T-cell (primary cell): ENCODE measurements at regions not wholly inside any gene's neighbourhood (a gene's known extent, or its start where the extent isn't known, plus 50 kb on each side); places are given as distances from the start of the nearest gene placed in this dataset.

ENCODE experiments used
- ATAC-seq, 4 experiments: fragments of 200-7000 bp in 3 of 4; fragments of 150-1000 bp in 1 of 4; cut with Tn5 transposase; replicated peaks in 1 of 4; 1 replicate in 3 of 4; 2 replicates in 1 of 4; pipeline ENCODE4 v1.10.0; 2021; ENCODE audit warnings: moderate library complexity in 3 of 4, mild to moderate bottlenecking in 2 of 4, moderate number of reproducible peaks in 1 of 4
- CTCF ChIA-PET, 2 donors: fragments of 300-600 bp; sonication (Branson Sonifier 250); formaldehyde crosslinking; loops; one replicate each; lab custom pipeline; 2022; ENCODE audit warnings: antibody characterized with exemption in 2 of 2; lab: Charles Lee
- POLR2A ChIA-PET, 2 donors: fragments of 300-600 bp; sonication (Branson Sonifier 250); formaldehyde crosslinking; loops; one replicate each; lab custom pipeline; 2022; ENCODE audit warnings: antibody characterized with exemption in 2 of 2; lab: Charles Lee
- DNase-seq, 35 experiments: peaks; one replicate each; pipeline versions ENCODE4 v3.0.0 to v3.0.0-alpha.2; 2013 to 2023
- H3K27ac ChIP-seq: one replicate; pipeline ENCODE4 v1.5.1; 2013; ENCODE audit warnings: low read length
- H3K27me3 ChIP-seq, 2 experiments: replicated peaks in 1 of 2; 1 replicate in 1 of 2; 2 replicates in 1 of 2; pipeline versions ENCODE4 v1.6.1 to v1.7.0; 2013; ENCODE audit warnings: low read length in 1 of 2, mixed read lengths in 1 of 2; ENCODE audit not compliant: control insufficient read depth in 2 of 2, insufficient read depth in 2 of 2; ENCODE audit errors: extremely low read depth in 1 of 2
- H3K36me3 ChIP-seq, 2 donors: 1 replicate in 1 of 2; 2 replicates in 1 of 2; pipeline versions ENCODE4 v1.6.1 to v1.7.0; 2013; ENCODE audit warnings: low read length in 1 of 2; ENCODE audit not compliant: control insufficient read depth in 2 of 2, insufficient read depth in 1 of 2; ENCODE audit errors: extremely low read depth in 1 of 2
- H3K4me1 ChIP-seq, 2 experiments: 1 replicate in 1 of 2; 2 replicates in 1 of 2; pipeline versions ENCODE4 v1.6.1 to v1.7.0; 2013; ENCODE audit warnings: low read length in 2 of 2, mixed read lengths in 1 of 2; ENCODE audit not compliant: insufficient read depth in 2 of 2, control insufficient read depth in 1 of 2; ENCODE audit errors: extremely low read depth in 1 of 2
- H3K4me3 ChIP-seq, 2 donors: 1 replicate in 1 of 2; 2 replicates in 1 of 2; pipeline versions ENCODE4 v1.5.1 to v1.7.0; 2013; ENCODE audit warnings: mild to moderate bottlenecking in 2 of 2, low read length in 1 of 2, moderate library complexity in 1 of 2; ENCODE audit not compliant: control insufficient read depth in 1 of 2; ENCODE audit errors: extremely low read depth in 1 of 2
- H3K9me3 ChIP-seq: 2 replicates; pipeline ENCODE4 v1.7.0; 2013
- H3K27ac Mint-ChIP-seq, 2 donors: one replicate each; pipeline ENCODE4 v1.8.0; 2020 to 2021; ENCODE audit warnings: mild to moderate bottlenecking in 2 of 2, mixed read lengths in 2 of 2
- H3K27me3 Mint-ChIP-seq, 2 donors: one replicate each; pipeline ENCODE4 v1.8.0; 2021 to 2022; ENCODE audit warnings: mixed read lengths in 2 of 2
- H3K36me3 Mint-ChIP-seq: one replicate; pipeline ENCODE4 v1.8.0; 2021; ENCODE audit warnings: mixed read lengths
- H3K4me1 Mint-ChIP-seq, 3 donors: one replicate each; pipeline ENCODE4 v1.8.0; 2020 to 2022; ENCODE audit warnings: mixed read lengths in 3 of 3, mild to moderate bottlenecking in 1 of 3
- H3K4me3 Mint-ChIP-seq, 3 donors: one replicate each; pipeline ENCODE4 v1.8.0; 2020 to 2022; ENCODE audit warnings: mild to moderate bottlenecking in 3 of 3, mixed read lengths in 3 of 3, moderate library complexity in 3 of 3
- H3K9me3 Mint-ChIP-seq, 3 donors: one replicate each; pipeline ENCODE4 v1.8.0; 2020 to 2022; ENCODE audit warnings: mixed read lengths in 3 of 3
- WGBS: methylation state at CpG from one replicate; pipeline ENCODE4 v1.1.5; 2013; ENCODE audit warnings: missing lambda C conversion rate; ENCODE audit not compliant: insufficient coverage; 5-methylcytosine and 5-hydroxymethylcytosine counted together

DNA sequence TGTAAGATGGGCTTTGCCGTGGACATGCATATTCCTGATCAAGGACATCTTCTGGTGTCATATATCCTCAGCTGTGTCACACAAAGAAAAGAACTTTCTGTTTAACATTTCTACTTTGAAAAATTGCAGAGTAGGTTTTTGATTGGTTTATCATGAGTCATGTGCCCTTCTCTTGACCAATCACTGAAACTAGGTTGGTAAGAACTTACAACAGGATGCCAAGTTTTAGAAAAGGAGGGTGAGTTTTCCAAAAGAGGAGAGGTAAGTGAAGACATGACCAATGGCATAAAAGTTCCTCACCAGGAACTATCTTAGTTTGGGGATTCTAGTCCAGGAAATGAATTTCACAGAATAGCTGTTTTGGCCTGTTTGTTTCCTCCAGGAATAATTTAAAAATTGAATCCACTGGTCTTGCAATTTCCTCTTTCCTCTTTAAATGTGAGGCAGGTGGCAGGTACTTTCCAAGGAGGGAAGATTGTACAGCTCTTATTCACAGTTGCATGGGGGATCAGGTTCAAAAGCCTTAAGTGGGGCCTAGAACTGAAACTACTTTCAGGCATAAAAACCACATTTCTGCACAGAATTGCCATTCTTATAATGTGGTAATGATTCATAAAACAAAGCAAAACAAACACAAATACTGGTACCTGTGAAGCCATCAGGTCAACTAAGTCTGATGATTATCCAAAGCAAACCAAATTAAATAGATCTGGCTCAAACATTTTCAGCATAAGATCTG is 1114.5 kb upstream of the LCORL start:
- H3K9me3 Mint-ChIP-seq, result peaks cover 8 to 25% (median 19%) of the 10 kb centered on the region in 3 donors
- no peak overlapping the region for H3K27ac Mint-ChIP-seq
- no peak overlapping the region for H3K4me3 ChIP-seq
- no peak overlapping the region for H3K27ac ChIP-seq
- WGBS, result no CpG with 5 or more reads among the region's 1 CpG
- H3K4me1 ChIP-seq, result no peaks in the 10 kb centered on the region
- no peaks in the 10 kb centered on the region for H3K27me3 Mint-ChIP-seq
- ATAC-seq, result no peak
- H3K9me3 ChIP-seq, result no peaks in the 10 kb centered on the region
- no peaks in the 10 kb centered on the region for H3K4me1 Mint-ChIP-seq
- no peak overlapping the region for H3K4me3 Mint-ChIP-seq
- CTCF ChIA-PET, result interaction anchor here in 1 of 2 donors (0.7 kb wide), 1 partner anchor 9 kb away, joined by 3 read pairs; no protein-coding TSS in a partner anchor
- DNase-seq, result no peak
- no peaks in the 10 kb centered on the region for H3K36me3 Mint-ChIP-seq
- no peaks in the 10 kb centered on the region for H3K27me3 ChIP-seq
- no peaks in the 10 kb centered on the region for H3K36me3 ChIP-seq
- POLR2A ChIA-PET, result no interaction called here

DNA sequence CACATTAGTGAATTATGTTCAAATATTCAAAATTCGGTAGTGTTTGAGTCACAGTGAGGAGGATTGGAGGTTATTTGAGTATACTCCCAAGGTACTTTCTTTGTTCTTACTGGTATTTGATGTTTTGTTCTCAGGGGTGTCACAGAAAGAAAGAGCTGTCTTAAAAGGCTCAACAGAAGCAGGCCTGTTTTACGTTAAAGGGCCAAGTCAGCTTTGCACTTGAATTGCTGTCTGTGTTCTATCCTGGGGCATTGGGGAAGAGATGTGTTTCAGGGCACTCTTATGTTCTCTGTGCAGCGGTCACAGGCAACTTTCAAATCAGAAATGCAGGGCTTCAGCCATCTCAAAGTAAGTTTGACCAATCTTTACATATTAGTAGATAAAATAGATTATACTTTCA is 1113.1 kb upstream of the LCORL start:
- Histone ChIP-seq H3K36me3 (no peaks in the 10 kb centered on the region), H3K27ac (no peak overlapping the region), H3K9me3 (no peaks in the 10 kb centered on the region), H3K4me1 (no peaks in the 10 kb centered on the region), H3K4me3 (no peak overlapping the region), H3K27me3 (no peaks in the 10 kb centered on the region)
- Mint-ChIP-seq H3K27ac (no peak overlapping the region), H3K36me3 (no peaks in the 10 kb centered on the region), H3K9me3 (peaks cover 8 to 25% (median 16%) of the 10 kb centered on the region in 3 donors), H3K4me3 (no peak overlapping the region), H3K27me3 (no peaks in the 10 kb centered on the region), H3K4me1 (no peaks in the 10 kb centered on the region)
- WGBS, result 55% methylated on average over 2 of the region's 3 CpGs
- ATAC-seq (no peak), DNase-seq (no peak)
- CTCF ChIA-PET, result no interaction called here
- POLR2A ChIA-PET, result no interaction called here

DNA sequence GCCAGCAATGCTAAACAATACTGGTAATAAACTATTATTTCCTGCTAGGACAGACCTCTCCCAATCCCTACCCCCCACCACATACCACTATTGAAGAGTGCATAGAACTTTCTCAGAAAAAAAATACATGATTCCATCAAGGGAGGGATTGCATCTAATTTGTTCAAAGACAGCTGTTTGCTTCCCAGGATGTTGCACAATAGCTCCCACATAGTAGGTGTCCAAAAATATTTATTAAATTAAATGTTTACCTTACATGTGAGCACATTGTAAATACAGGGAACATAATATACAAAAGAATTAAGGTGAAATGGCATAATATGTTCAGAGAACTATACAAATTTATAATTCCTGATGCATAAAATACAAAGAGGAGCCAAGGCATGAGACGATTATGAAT is 1111.8 kb upstream of the LCORL start:
- Histone ChIP-seq H3K27ac (no peak overlapping the region), H3K36me3 (no peaks in the 10 kb centered on the region), H3K27me3 (no peaks in the 10 kb centered on the region), H3K4me1 (no peaks in the 10 kb centered on the region), H3K9me3 (no peaks in the 10 kb centered on the region), H3K4me3 (no peak overlapping the region)
- ATAC-seq (no peak), DNase-seq (no peak)
- ChIA-PET POLR2A (no interaction called here), CTCF (no interaction called here)
- WGBS, result no CpG with 5 or more reads among the region's 1 CpG
- H3K27me3 Mint-ChIP-seq, result no peaks in the 10 kb centered on the region
- H3K4me3 Mint-ChIP-seq, result no peak overlapping the region
- H3K36me3 Mint-ChIP-seq, result no peaks in the 10 kb centered on the region
- no peak overlapping the region for H3K27ac Mint-ChIP-seq
- H3K4me1 Mint-ChIP-seq, result no peaks in the 10 kb centered on the region
- peaks cover 4 to 22% (median 13%) of the 10 kb centered on the region in 3 donors for H3K9me3 Mint-ChIP-seq

DNA sequence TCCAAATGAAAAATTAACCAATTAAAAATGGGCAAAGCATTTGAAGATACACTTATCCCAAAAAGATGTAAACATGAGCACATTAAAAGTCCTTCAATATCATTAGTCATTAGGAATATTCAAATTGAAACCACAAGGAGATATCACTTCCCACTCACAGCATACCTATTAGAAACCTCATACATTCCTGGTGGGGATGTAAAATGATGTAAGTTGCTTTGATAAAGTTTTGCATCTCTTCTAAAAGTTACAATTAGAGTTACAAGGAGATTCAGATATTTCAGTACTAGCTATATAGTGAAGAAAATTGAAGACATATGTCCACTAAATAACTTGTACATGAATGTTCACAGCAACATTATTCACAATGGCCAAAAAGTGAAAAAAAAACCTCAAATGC is 1109.3 kb upstream of the LCORL start:
- H3K27ac Mint-ChIP-seq, result no peak overlapping the region
- Histone ChIP-seq H3K4me3 (no peak overlapping the region), H3K9me3 (no peaks in the 10 kb centered on the region), H3K27me3 (no peaks in the 10 kb centered on the region), H3K36me3 (no peaks in the 10 kb centered on the region), H3K27ac (no peak overlapping the region), H3K4me1 (no peaks in the 10 kb centered on the region)
- H3K4me1 Mint-ChIP-seq, result no peaks in the 10 kb centered on the region
- peaks cover 1 to 16% (median 8%) of the 10 kb centered on the region in 3 donors for H3K9me3 Mint-ChIP-seq
- no peak for DNase-seq
- H3K27me3 Mint-ChIP-seq, result no peaks in the 10 kb centered on the region
- no peak for ATAC-seq
- ChIA-PET CTCF (no interaction called here), POLR2A (no interaction called here)
- H3K36me3 Mint-ChIP-seq, result no peaks in the 10 kb centered on the region
- H3K4me3 Mint-ChIP-seq, result no peak overlapping the region

DNA sequence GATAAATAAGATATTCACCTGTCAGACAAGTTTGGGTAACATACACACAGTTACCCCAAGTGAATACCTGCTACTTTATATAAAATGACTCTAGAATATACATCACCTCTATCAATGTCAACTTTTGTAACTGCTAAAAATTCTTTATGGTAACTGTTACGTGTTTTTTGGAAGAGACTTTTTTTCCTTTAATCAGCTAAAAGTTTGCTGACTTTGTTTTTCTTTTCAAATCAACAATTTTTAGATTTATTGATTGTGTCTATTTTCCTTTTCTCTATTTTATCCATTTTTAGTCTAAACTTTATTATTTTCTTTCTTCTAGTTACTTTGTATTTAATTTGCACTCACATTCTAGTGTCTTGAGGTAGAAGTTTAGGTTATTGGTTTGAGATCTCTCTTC is 1106.6 kb upstream of the LCORL start:
- peaks cover 12 to 23% (median 23%) of the 10 kb centered on the region in 3 donors for H3K9me3 Mint-ChIP-seq

DNA sequence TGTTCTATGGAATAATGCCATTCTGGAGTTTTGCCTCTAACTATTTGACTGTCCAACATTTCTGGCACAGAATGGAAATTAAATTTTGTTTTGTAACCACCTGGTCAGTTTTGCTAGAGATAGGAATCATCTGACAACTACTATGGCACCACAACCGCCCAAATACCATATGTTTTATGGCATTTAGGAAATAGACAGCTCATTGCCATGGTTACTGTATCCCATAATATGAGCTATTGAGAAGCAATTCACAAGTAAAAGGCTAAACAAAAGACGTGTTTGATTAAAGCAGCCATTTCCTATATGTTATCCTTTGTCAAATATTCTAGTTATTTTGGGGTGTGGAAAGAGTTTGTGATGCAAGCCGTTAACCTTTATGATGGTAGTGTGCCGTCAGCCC is 1105.3 kb upstream of the LCORL start:
- Histone ChIP-seq H3K9me3 (no peaks in the 10 kb centered on the region), H3K36me3 (no peaks in the 10 kb centered on the region), H3K27me3 (no peaks in the 10 kb centered on the region), H3K27ac (no peak overlapping the region), H3K4me3 (no peak overlapping the region), H3K4me1 (no peaks in the 10 kb centered on the region)
- ATAC-seq (no peak), DNase-seq (no peak)
- ChIA-PET POLR2A (no interaction called here), CTCF (interaction anchor here in 1 of 2 donors (0.6 kb wide), 1 partner anchor 28 kb away, joined by 5 read pairs; no protein-coding TSS in a partner anchor)
- WGBS, result 100% methylated on average over 2 of the region's 4 CpGs
- Mint-ChIP-seq H3K27ac (no peak overlapping the region), H3K9me3 (peaks cover 12 to 23% (median 20%) of the 10 kb centered on the region in 3 donors), H3K27me3 (no peaks in the 10 kb centered on the region), H3K4me1 (no peaks in the 10 kb centered on the region), H3K4me3 (no peak overlapping the region), H3K36me3 (no peaks in the 10 kb centered on the region)

More for the DNA sequence above, 1106.6 kb upstream of the LCORL start:
- H3K9me3 ChIP-seq, result no peaks in the 10 kb centered on the region
- ATAC-seq, result no peak
- H3K27me3 ChIP-seq, result no peaks in the 10 kb centered on the region
- ChIA-PET CTCF (no interaction called here), POLR2A (no interaction called here)
- H3K27ac ChIP-seq, result no peak overlapping the region
- H3K27ac Mint-ChIP-seq, result no peak overlapping the region
- no peaks in the 10 kb centered on the region for H3K4me1 ChIP-seq
- no CpG with 5 or more reads among the region's 1 CpG for WGBS
- no peaks in the 10 kb centered on the region for H3K36me3 Mint-ChIP-seq
- DNase-seq, result no peak
- H3K36me3 ChIP-seq, result no peaks in the 10 kb centered on the region
- no peak overlapping the region for H3K4me3 Mint-ChIP-seq
- no peaks in the 10 kb centered on the region for H3K4me1 Mint-ChIP-seq
- H3K27me3 Mint-ChIP-seq, result no peaks in the 10 kb centered on the region
- H3K4me3 ChIP-seq, result no peak overlapping the region
